ENCODE measurements at regions not wholly inside any gene's neighbourhood (a gene's known extent, or its start where the extent isn't known, plus 50 kb on each side); places are given as distances from the start of the nearest gene placed in this dataset.
"Not testable (repeated sequence)": the region's sequence is repeated elsewhere in the genome, so short reads cannot be mapped to it uniquely, and the experiment has no call there.

GRCh38 chr6:77106992-77107391 lies 356.3 kb downstream of the HTR1B start:
- no peak for DNase-seq (ENCODE audit: low spot score)
- in situ Hi-C loops (cut with HindIII; ENCODE audit: low sequenced_read_pairs) = no loop called here

DNA sequence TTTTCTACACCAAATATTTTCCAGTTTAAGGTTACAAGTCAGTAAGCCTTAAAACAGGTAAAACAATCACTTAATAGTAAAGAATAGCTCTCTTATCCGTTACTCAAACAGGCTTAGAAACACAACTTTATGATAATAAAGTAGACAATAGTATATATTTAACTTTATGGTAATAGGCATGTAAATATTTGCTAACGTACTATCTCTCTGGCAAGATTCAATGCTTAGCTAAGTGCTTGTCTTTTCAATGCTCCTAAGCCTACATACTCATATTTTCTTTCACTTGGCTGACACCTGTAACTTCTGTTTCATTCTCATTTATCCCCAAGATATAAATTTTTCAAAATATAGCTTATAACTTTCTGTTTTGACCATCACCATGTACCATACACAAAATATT lies 358.2 kb downstream of the HTR1B start:
- in situ Hi-C loops (cut with HindIII; ENCODE audit: low sequenced_read_pairs) = no loop called here
- DNase-seq (ENCODE audit: low spot score) = no peak

GRCh38 chr6:77097940-77098339 lies 365.4 kb downstream of the HTR1B start:
- in situ Hi-C loops (cut with HindIII; ENCODE audit: low sequenced_read_pairs) = no loop called here
- no peak for DNase-seq (ENCODE audit: low spot score)

GRCh38 chr6:77095936-77096627 lies 367.2 kb downstream of the HTR1B start:
- in situ Hi-C loops (cut with HindIII; ENCODE audit: low sequenced_read_pairs) = no loop called here
- DNase-seq (ENCODE audit: low spot score) = no peak

GRCh38 chr6:77094821-77095220 lies 368.5 kb downstream of the HTR1B start:
- DNase-seq (ENCODE audit: low spot score) = no peak
- in situ Hi-C loops (cut with HindIII; ENCODE audit: low sequenced_read_pairs) = no loop called here

GRCh38 chr6:77092971-77093370 lies 370.3 kb downstream of the HTR1B start:
- in situ Hi-C loops (cut with HindIII; ENCODE audit: low sequenced_read_pairs) = no loop called here

GRCh38 chr6:77089776-77090175 lies 373.5 kb downstream of the HTR1B start:
- no peak for DNase-seq (ENCODE audit: low spot score)
- in situ Hi-C loops (cut with HindIII; ENCODE audit: low sequenced_read_pairs) = no loop called here

More at GRCh38 chr6:77092971-77093370, 370.3 kb downstream of the HTR1B start:
- no peak for DNase-seq (ENCODE audit: low spot score)

DNA sequence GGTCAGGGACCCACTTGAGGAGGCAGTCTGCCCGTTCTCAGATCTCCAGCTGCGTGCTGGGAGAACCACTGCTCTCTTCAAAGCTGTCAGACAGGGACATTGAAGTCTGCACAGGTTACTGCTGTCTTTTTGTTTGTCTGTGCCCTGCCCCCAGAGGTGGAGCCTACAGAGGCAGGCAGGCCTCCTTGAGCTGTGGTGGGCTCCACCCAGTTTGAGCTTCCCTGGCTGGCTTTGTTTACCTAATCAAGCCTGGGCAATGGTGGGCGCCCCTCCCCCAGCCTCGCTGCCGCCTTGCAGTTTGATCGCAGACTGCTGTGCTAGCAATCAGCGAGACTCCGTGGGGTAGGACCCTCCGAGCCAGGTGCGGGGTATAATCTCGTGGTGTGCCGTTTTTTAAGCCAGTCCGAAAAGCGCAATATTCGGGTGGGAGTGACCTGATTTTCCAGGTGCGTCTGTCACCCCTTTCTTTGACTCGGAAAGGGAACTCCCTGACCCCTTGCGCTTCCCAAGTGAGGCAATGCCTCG lies 375.4 kb downstream of the HTR1B start:
- DNase-seq (ENCODE audit: low spot score); in situ Hi-C loops (cut with HindIII; ENCODE audit: low sequenced_read_pairs): not testable (repeated sequence)

GRCh38 chr6:77074037-77074713 lies 389.1 kb downstream of the HTR1B start:
- no peak for DNase-seq (ENCODE audit: low spot score)
- in situ Hi-C loops (cut with HindIII; ENCODE audit: low sequenced_read_pairs) = no loop called here

DNA sequence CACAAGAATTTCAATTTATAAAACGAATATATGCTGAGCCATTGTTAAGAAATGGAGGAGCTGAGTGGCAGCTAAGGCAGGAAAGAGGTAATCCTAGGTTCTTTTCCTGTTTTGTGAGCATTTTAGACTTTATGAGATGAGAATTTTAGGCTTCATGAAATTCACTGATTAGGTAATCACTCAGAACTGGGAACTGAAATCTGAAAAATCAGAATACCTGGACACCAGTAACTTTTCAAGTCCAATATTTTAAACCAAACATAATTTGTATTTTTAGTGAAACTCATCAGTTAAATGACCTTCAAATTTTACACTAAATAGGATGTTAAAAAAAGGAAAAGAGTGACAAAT lies 389.9 kb downstream of the HTR1B start:
- no peak for DNase-seq (ENCODE audit: low spot score)
- in situ Hi-C loops (cut with HindIII; ENCODE audit: low sequenced_read_pairs) = no loop called here

DNA sequence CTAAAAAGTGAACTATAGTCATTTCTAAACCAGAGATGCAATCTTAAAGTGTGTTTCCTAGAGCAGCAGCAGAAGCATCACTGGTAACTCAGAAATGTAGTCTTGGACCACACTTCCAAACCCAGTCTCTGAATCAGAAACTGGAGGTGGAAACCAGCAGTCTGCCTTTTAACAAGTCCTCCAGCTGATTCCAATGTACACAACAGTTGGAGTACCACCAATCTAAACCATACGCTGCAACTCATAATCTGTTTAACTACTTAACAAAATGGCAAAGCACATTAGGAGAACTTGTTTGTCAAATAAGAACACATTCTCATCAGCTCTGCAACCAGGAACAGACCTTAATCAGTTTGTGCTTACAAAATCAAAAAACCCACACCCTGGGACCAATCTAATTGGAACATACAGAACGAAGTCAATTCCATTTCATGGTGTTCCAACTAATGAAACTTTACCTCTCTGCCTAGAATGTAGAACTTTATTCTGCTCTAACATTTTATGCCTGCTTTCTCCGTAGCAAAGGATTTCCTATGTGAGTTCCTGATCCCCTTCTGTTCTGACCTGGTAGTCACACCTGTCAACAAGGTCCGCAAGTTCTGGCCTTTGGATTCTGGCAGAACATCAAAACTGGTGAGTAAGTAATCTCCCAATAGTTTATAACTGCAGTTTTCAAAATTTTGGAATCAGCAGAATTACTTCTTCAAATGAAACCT lies 390.4 kb downstream of the HTR1B start:
- in situ Hi-C loops (cut with HindIII; ENCODE audit: low sequenced_read_pairs) = no loop called here
- no peak for DNase-seq (ENCODE audit: low spot score)

DNA sequence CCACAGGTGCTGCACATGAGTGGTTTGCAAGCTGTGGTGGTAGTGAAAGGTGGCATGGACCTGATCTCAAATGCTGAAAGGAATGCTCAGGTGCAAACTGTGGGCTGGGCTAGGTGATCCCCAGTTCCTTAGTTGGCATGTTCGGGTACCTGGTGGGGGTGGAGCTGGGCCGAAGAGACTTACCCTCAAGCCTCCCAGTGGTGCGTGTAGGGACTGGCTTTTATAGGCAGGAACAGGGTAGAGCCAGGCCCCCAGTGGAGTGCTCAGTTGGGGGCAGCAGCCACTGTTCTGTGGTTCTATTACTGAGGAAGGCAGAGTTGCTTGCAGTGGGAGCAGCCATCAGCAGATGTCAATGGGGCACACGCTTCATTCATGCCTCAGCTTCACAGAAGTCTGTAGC lies 399.8 kb downstream of the HTR1B start:
- no peak for DNase-seq (ENCODE audit: low spot score)
- in situ Hi-C loops (cut with HindIII; ENCODE audit: low sequenced_read_pairs) = no loop called here

- DNase-seq (ENCODE audit: low spot score) = no peak
- in situ Hi-C loops (cut with HindIII; ENCODE audit: low sequenced_read_pairs) = no loop called here
These were observed 407.6 kb downstream of the HTR1B start for GRCh38 chr6:77055711-77056110.

- in situ Hi-C loops (cut with HindIII; ENCODE audit: low sequenced_read_pairs) = no loop called here
- DNase-seq (ENCODE audit: low spot score) = no peak
These were observed 422.6 kb downstream of the HTR1B start for GRCh38 chr6:77040568-77041195.

- no peak for DNase-seq (ENCODE audit: low spot score)
- in situ Hi-C loops (cut with HindIII; ENCODE audit: low sequenced_read_pairs) = no loop called here
These were observed 424.5 kb downstream of the HTR1B start for GRCh38 chr6:77038807-77039206.

DNA sequence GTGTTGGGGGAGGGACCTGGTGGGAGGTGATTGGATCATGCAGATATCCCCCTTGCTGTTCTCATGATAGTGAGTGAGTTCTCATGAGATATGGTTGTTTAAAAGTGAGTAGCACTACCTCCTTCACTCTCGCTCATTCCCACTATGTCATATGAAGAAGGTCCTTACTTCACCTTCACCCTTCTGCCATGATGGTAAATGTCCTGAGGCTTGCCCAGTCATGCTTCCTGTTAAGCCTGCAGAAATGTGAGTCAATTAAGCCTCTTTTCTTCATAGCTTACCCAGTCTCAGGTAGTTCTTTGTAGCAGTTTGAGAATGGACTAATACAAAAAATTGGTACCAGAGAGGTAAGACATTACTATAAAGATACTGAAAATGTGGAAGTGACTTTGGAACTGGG lies 425.9 kb downstream of the HTR1B start:
- DNase-seq (ENCODE audit: low spot score) = no peak
- in situ Hi-C loops (cut with HindIII; ENCODE audit: low sequenced_read_pairs) = no loop called here

DNA sequence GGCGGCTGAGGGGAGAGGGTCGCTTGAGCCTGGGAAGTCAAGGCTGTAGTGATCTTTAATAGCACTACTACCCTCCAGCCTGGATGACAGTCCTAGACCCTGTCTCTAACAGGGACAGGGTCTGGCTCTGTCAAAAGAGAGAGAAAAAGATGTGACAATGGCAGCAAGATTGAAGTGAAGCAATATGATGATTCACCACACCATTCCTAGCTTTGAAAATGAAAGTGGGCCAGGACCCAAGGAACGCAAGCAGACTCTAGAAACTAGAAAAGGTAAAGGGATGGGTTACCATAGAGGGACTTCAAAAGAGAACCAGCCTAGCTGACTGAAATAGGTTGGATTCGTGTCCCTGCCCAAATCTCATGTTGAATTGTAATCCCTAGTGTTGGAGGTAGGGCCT lies 426.9 kb downstream of the HTR1B start:
- no peak for DNase-seq (ENCODE audit: low spot score)
- in situ Hi-C loops (cut with HindIII; ENCODE audit: low sequenced_read_pairs) = no loop called here

DNA sequence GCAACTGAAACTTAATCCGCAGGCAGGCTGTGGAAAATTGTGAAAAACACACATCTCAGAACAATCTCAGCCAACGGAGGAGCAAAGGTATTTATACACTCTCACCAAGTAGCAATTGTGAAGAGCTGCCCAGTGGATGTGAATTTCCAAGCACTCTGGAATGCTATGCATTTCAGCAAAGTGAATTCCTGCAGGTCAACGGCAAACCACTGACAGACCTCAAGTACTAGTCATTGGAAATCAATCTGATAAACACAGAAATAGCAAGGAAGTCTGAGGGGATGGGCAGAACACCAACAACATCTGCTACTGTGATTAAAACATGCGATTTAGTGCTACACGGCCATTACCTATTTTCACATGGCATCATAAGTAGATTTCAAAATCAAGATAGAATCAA lies 429.1 kb downstream of the HTR1B start:
- DNase-seq (ENCODE audit: low spot score) = no peak
- in situ Hi-C loops (cut with HindIII; ENCODE audit: low sequenced_read_pairs) = no loop called here

- DNase-seq (ENCODE audit: low spot score) = no peak
- in situ Hi-C loops (cut with HindIII; ENCODE audit: low sequenced_read_pairs) = no loop called here
These were observed 432.2 kb downstream of the HTR1B start for GRCh38 chr6:77030929-77031674.
